ENCODE measurements at regions not wholly inside any gene's neighbourhood (a gene's known extent, or its start where the extent isn't known, plus 50 kb on each side); places are given as distances from the start of the nearest gene placed in this dataset.
"Not testable (repeated sequence)": the region's sequence is repeated elsewhere in the genome, so short reads cannot be mapped to it uniquely, and the experiment has no call there.

GRCh38 chr2:58608146-58608545, 367.0 kb upstream of the FANCL start:
- DNase-seq (ENCODE audit: low spot score): no peak

- no peak for DNase-seq (ENCODE audit: low spot score)
Measured at GRCh38 chr2:58607448-58607847, 366.3 kb upstream of the FANCL start.

GRCh38 chr2:58606799-58607198, 365.7 kb upstream of the FANCL start:
- DNase-seq (ENCODE audit: low spot score): no peak

- no peak for DNase-seq (ENCODE audit: low spot score)
Measured at GRCh38 chr2:58604096-58604495, 363.0 kb upstream of the FANCL start.

- DNase-seq (ENCODE audit: low spot score): no peak
Measured at GRCh38 chr2:58601017-58601416, 359.9 kb upstream of the FANCL start.

- DNase-seq (ENCODE audit: low spot score): no peak
Measured at GRCh38 chr2:58598171-58598570, 357.0 kb upstream of the FANCL start.

- no peak for DNase-seq (ENCODE audit: low spot score)
Measured at GRCh38 chr2:58595714-58596113, 354.6 kb upstream of the FANCL start.

GRCh38 chr2:58594762-58595161, 353.6 kb upstream of the FANCL start:
- DNase-seq (ENCODE audit: low spot score): no peak

- peak; percentile 52 for DNase-seq (ENCODE audit: low spot score)
Measured at GRCh38 chr2:58594175-58594574, 353.1 kb upstream of the FANCL start.

- not testable (repeated sequence) for DNase-seq (ENCODE audit: low spot score)
Measured at GRCh38 chr2:58586178-58586577, 345.1 kb upstream of the FANCL start.

- no peak for DNase-seq (ENCODE audit: low spot score)
Measured at GRCh38 chr2:58585233-58585632, 344.1 kb upstream of the FANCL start.

- no peak for DNase-seq (ENCODE audit: low spot score)
Measured at GRCh38 chr2:58584606-58585118, 343.5 kb upstream of the FANCL start.

GRCh38 chr2:58578276-58578675, 337.2 kb upstream of the FANCL start:
- DNase-seq (ENCODE audit: low spot score): no peak

GRCh38 chr2:58574873-58575272, 333.7 kb upstream of the FANCL start:
- no peak for DNase-seq (ENCODE audit: low spot score)

- DNase-seq (ENCODE audit: low spot score): no peak
Measured at GRCh38 chr2:58572731-58573130, 331.6 kb upstream of the FANCL start.

GRCh38 chr2:58571181-58571852, 330.2 kb upstream of the FANCL start:
- DNase-seq (ENCODE audit: low spot score): peak; percentile 69

- DNase-seq (ENCODE audit: low spot score): no peak
Measured at GRCh38 chr2:58569475-58570185, 328.5 kb upstream of the FANCL start.

- DNase-seq (ENCODE audit: low spot score): no peak
Measured at GRCh38 chr2:58568901-58569300, 327.8 kb upstream of the FANCL start.

GRCh38 chr2:58562276-58562675, 321.2 kb upstream of the FANCL start:
- DNase-seq (ENCODE audit: low spot score): no peak

GRCh38 chr2:58560531-58560930, 319.4 kb upstream of the FANCL start:
- DNase-seq (ENCODE audit: low spot score): no peak

GRCh38 chr2:58558881-58559280, 317.8 kb upstream of the FANCL start:
- no peak for DNase-seq (ENCODE audit: low spot score)

- no peak for DNase-seq (ENCODE audit: low spot score)
Measured at GRCh38 chr2:58557176-58557575, 316.1 kb upstream of the FANCL start.

GRCh38 chr2:58553937-58554336, 312.8 kb upstream of the FANCL start:
- no peak for DNase-seq (ENCODE audit: low spot score)

GRCh38 chr2:58553522-58553921, 312.4 kb upstream of the FANCL start:
- no peak for DNase-seq (ENCODE audit: low spot score)

All from iPS-NIHi11 (cell line).